ENCODE measurements at regions not wholly inside any gene's neighbourhood (a gene's known extent, or its start where the extent isn't known, plus 50 kb on each side); places are given as distances from the start of the nearest gene placed in this dataset.

DNA sequence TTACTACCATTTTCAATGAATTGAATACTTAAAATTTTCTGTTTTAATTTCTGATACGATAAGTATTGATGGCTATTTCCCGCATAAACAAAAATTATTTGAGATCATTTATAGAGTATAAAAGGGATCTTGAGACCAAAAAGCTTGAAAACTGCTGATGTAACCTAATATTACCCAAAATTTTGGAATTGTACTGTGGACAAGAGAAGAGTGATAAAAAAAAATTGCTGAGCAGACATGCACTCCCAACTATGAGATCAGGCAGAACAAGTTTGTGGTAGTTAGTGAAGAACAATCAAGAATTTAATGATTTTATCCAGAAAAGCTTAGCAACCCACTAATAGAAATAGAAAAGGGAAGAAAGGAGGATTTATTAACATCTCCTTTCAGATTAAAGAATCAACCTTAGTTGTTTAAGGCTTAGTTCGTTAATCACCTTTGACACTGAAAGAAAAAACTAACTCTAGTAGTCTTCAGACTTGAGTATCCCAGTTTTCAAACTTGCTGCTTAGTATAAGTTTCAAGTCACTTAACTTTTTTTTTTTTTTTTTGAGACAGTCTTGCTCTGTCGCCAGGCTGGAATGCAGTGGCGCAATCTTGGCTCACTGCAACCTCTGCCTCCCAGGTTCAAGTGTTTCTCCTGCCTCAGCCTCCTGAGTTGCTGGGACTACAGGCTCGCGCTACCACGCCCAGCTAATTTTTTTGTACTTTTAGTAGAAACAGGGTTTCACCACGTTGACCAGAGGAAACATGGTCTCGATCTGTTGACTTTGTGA lies 50.6 kb upstream of the ZC3HAV1 start:
- H3K27me3 ChIP-seq (replicated peaks; ENCODE audit: control insufficient read depth, insufficient read depth, low read length) = no peaks in the 10 kb centered on the region
- no peak for DNase-seq (ENCODE audit: low read depth)
- no peaks in the 10 kb centered on the region for H3K36me3 ChIP-seq (ENCODE audit: control insufficient read depth, insufficient read depth, low read length, severe bottlenecking)
- no peak overlapping the region for H3K9ac ChIP-seq (ENCODE audit: low read length)
- peaks cover 12% of the 10 kb centered on the region for H3K9me3 ChIP-seq (ENCODE audit: control insufficient read depth, low read length)
- H3K4me1 ChIP-seq (ENCODE audit: control insufficient read depth, insufficient read depth, low read length) = peaks cover 5% of the 10 kb centered on the region
- no peak overlapping the region for H3K4me3 ChIP-seq (ENCODE audit: low read length)

DNA sequence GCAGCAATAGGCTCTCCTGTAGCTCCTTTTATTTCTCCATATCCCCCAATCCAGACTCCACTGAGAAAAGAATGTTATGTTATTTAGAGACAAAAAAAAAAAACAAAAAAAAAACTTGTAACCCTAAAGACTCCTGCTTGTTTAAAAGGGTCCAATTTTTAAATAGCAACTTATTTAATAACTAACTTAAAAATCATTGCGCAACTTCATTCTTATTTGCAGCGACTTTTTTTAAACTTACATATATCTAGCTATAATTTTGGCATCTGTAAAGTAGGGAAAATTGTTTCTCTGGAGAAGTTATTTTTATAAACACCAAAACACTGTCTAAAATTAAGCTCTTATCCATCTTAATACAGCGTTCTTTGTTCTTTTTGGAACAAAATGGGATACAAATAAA lies 59.0 kb upstream of the ZC3HAV1 start:
- DNase-seq (ENCODE audit: low read depth) = no peak

GRCh38 chr7:139169816-139170215 lies 60.3 kb upstream of the ZC3HAV1 start:
- Histone ChIP-seq H3K27me3 (replicated peaks; ENCODE audit: control insufficient read depth, insufficient read depth, low read length) (no peaks in the 10 kb centered on the region), H3K9ac (ENCODE audit: low read length) (no peak overlapping the region), H3K4me1 (ENCODE audit: control insufficient read depth, insufficient read depth, low read length) (no peaks in the 10 kb centered on the region), H3K36me3 (ENCODE audit: control insufficient read depth, insufficient read depth, low read length, severe bottlenecking) (no peaks in the 10 kb centered on the region), H3K4me3 (ENCODE audit: low read length) (no peak overlapping the region), H3K9me3 (ENCODE audit: control insufficient read depth, low read length) (no peaks in the 10 kb centered on the region)
- no peak for DNase-seq (ENCODE audit: low read depth)

More for the DNA sequence above, 59.0 kb upstream of the ZC3HAV1 start:
- no peaks in the 10 kb centered on the region for H3K36me3 ChIP-seq (ENCODE audit: control insufficient read depth, insufficient read depth, low read length, severe bottlenecking)
- H3K9ac ChIP-seq (ENCODE audit: low read length) = no peak overlapping the region
- H3K9me3 ChIP-seq (ENCODE audit: control insufficient read depth, low read length) = no peaks in the 10 kb centered on the region
- H3K27me3 ChIP-seq (replicated peaks; ENCODE audit: control insufficient read depth, insufficient read depth, low read length) = no peaks in the 10 kb centered on the region
- no peaks in the 10 kb centered on the region for H3K4me1 ChIP-seq (ENCODE audit: control insufficient read depth, insufficient read depth, low read length)
- no peak overlapping the region for H3K4me3 ChIP-seq (ENCODE audit: low read length)

- H3K27me3 ChIP-seq (replicated peaks; ENCODE audit: control insufficient read depth, insufficient read depth, low read length) = no peaks in the 10 kb centered on the region
- H3K4me3 ChIP-seq (ENCODE audit: low read length) = no peak overlapping the region
Observed at GRCh38 chr7:139172775-139173174, 58.3 kb upstream of the UBN2 start.

GRCh38 chr7:139177696-139178095 lies 53.3 kb upstream of the UBN2 start:
- no peak for DNase-seq (ENCODE audit: low read depth)
- no peaks in the 10 kb centered on the region for H3K27me3 ChIP-seq (replicated peaks; ENCODE audit: control insufficient read depth, insufficient read depth, low read length)
- no peak overlapping the region for H3K9ac ChIP-seq (ENCODE audit: low read length)
- no peaks in the 10 kb centered on the region for H3K4me1 ChIP-seq (ENCODE audit: control insufficient read depth, insufficient read depth, low read length)
- H3K36me3 ChIP-seq (ENCODE audit: control insufficient read depth, insufficient read depth, low read length, severe bottlenecking) = peaks cover 13% of the 10 kb centered on the region
- H3K9me3 ChIP-seq (ENCODE audit: control insufficient read depth, low read length) = no peaks in the 10 kb centered on the region
- no peak overlapping the region for H3K4me3 ChIP-seq (ENCODE audit: low read length)

More at GRCh38 chr7:139172775-139173174, 58.3 kb upstream of the UBN2 start:
- Histone ChIP-seq H3K9me3 (ENCODE audit: control insufficient read depth, low read length) (no peaks in the 10 kb centered on the region), H3K4me1 (ENCODE audit: control insufficient read depth, insufficient read depth, low read length) (no peaks in the 10 kb centered on the region), H3K36me3 (ENCODE audit: control insufficient read depth, insufficient read depth, low read length, severe bottlenecking) (no peaks in the 10 kb centered on the region), H3K9ac (ENCODE audit: low read length) (no peak overlapping the region)
- DNase-seq (ENCODE audit: low read depth) = no peak

DNA sequence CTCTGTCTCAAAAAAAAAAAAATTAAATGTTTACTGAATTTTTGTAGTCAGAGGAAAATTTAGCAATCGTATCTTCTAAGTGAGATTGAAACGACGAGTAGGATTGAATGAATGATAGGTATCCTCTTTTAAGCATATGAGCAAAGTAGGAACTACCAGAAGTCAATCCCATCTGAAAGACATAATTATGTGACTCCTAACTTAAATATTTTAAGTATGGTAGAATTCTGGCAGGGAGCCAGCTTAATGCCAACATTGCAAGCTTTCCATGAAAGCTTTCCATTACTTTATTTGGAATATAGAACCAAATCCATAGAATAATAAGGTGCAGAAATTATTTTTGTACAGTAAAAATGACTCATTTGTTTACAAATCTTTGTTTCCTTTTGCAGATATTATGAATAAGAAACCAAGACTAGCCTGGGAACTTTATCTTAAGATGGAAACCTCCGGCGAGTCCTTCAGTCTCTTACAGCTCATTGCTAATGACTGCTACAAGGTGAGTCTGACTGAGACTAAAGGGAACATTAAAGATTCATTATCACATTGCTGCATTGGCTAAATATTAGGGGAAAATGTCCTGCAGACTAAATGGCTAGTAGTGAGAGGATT lies 50.2 kb upstream of the UBN2 start:
- H3K4me1 ChIP-seq (ENCODE audit: control insufficient read depth, insufficient read depth, low read length) = no peaks in the 10 kb centered on the region
- no peak overlapping the region for H3K4me3 ChIP-seq (ENCODE audit: low read length)
- DNase-seq (ENCODE audit: low read depth) = peak; percentile 21
- no peaks in the 10 kb centered on the region for H3K9me3 ChIP-seq (ENCODE audit: control insufficient read depth, low read length)
- no peak overlapping the region for H3K9ac ChIP-seq (ENCODE audit: low read length)
- peaks cover 27% of the 10 kb centered on the region for H3K36me3 ChIP-seq (ENCODE audit: control insufficient read depth, insufficient read depth, low read length, severe bottlenecking)
- H3K27me3 ChIP-seq (replicated peaks; ENCODE audit: control insufficient read depth, insufficient read depth, low read length) = no peaks in the 10 kb centered on the region
